PC-3 (cell line): ENCODE measurements at regions not wholly inside any gene's neighbourhood (a gene's known extent, or its start where the extent isn't known, plus 50 kb on each side); places are given as distances from the start of the nearest gene placed in this dataset.

ENCODE experiments used
- EZH2phosphoT487 ChIP-seq: fragments of 300-600 bp; sonication (generic); IDR thresholded peaks from 2 replicates; pipeline ENCODE4 v1.6.1; 2018; ENCODE audit warnings: mild to moderate bottlenecking, antibody characterized with exemption, low read length, borderline replicate concordance
- TF ChIP-seq, protein P1 (sequence below): fragments of 300-600 bp; sonication (generic); conservative IDR thresholded peaks from 2 replicates; pipeline ENCODE4 v1.5.1; 2017; ENCODE audit warnings: antibody characterized with exemption, low read depth, mild to moderate bottlenecking, low read length

DNA sequence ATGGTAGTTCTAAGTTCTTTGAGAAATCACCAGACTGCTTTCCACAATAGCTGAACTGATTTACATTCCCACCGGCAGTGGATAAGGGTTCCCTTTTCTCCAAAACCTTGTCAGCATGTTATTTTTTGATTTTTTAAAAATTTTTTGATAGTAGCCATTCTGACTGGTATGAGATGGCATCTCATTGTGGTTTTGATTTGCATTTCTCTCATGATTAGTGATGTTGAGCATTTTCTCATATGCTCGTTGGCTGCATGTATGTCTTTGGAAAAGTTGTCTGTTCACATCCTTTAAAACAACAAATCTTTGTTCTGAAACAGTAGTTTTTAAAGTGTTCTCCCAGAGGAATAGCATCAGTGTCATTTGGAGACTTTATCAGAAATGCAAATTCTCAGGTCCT is 77.5 kb upstream of the POMP start:
- TF ChIP-seq, protein P1, sequence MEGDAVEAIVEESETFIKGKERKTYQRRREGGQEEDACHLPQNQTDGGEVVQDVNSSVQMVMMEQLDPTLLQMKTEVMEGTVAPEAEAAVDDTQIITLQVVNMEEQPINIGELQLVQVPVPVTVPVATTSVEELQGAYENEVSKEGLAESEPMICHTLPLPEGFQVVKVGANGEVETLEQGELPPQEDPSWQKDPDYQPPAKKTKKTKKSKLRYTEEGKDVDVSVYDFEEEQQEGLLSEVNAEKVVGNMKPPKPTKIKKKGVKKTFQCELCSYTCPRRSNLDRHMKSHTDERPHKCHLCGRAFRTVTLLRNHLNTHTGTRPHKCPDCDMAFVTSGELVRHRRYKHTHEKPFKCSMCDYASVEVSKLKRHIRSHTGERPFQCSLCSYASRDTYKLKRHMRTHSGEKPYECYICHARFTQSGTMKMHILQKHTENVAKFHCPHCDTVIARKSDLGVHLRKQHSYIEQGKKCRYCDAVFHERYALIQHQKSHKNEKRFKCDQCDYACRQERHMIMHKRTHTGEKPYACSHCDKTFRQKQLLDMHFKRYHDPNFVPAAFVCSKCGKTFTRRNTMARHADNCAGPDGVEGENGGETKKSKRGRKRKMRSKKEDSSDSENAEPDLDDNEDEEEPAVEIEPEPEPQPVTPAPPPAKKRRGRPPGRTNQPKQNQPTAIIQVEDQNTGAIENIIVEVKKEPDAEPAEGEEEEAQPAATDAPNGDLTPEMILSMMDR: no peak
- no peak for TF ChIP-seq EZH2phosphoT487
